ENCODE measurements at regions not wholly inside any gene's neighbourhood (a gene's known extent, or its start where the extent isn't known, plus 50 kb on each side); places are given as distances from the start of the nearest gene placed in this dataset.
"Not testable (repeated sequence)": the region's sequence is repeated elsewhere in the genome, so short reads cannot be mapped to it uniquely, and the experiment has no call there.

DNA sequence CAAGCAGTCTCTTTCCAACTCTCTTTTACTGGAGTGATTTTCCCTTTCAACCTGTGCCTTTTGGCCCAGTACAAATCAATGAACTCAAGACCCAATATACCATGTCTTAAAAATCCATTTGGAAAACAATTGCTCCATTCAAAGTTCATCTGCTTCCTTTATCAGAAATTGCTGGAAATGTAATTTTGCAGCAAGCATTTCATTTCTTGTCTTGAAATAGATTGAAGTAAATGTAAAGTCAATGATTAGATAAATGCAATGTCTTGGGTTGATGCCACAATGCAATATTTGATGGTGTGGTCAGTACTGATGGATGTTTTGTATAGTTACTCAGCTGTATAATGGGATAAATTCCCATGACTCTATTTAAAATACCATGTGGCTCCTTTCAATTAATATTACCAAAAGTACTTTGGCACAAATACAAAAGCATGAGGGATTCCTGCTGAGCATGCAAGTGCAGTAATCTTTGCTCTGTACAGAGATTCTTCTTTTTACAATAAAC lies 707.7 kb upstream of the NOVA1 start:
- Histone ChIP-seq H3K36me3 (ENCODE audit: control insufficient read depth, insufficient read depth, low read length) (no peaks in the 10 kb centered on the region), H3K27me3 (ENCODE audit: control insufficient read depth, insufficient read depth, low read length) (no peaks in the 10 kb centered on the region), H3K9me3 (ENCODE audit: control insufficient read depth, insufficient read depth, low read length) (no peaks in the 10 kb centered on the region), H3K4me3 (ENCODE audit: low read depth, low read length) (no peak overlapping the region), H3K9ac (ENCODE audit: low read depth, low read length) (no peak overlapping the region), H3K4me1 (ENCODE audit: control insufficient read depth, insufficient read depth, low read length) (peaks cover 6% of the 10 kb centered on the region)

DNA sequence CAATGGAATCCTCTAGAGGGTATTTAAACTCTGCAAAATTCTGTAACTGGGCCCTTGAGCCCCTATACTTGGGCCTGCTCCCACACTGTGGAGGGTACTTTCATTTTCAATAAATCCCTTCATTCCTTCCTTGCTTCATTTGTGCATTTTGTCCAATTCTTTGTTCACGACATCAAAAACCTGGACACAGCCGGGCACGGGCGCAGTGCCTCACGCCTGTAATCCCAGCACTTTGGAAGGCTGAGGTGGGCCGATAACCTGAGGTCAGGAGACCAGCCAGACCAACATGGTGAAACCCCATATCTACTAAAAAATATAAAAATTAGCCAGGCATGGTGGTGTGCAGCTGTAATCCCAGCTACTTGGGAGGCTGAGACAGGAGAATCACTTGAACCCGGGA lies 714.9 kb upstream of the NOVA1 start:
- not testable (repeated sequence) for H3K27me3 ChIP-seq (ENCODE audit: control insufficient read depth, insufficient read depth, low read length); H3K9me3 ChIP-seq (ENCODE audit: control insufficient read depth, insufficient read depth, low read length); H3K36me3 ChIP-seq (ENCODE audit: control insufficient read depth, insufficient read depth, low read length); H3K4me1 ChIP-seq (ENCODE audit: control insufficient read depth, insufficient read depth, low read length); H3K4me3 ChIP-seq (ENCODE audit: low read depth, low read length); H3K9ac ChIP-seq (ENCODE audit: low read depth, low read length)

DNA sequence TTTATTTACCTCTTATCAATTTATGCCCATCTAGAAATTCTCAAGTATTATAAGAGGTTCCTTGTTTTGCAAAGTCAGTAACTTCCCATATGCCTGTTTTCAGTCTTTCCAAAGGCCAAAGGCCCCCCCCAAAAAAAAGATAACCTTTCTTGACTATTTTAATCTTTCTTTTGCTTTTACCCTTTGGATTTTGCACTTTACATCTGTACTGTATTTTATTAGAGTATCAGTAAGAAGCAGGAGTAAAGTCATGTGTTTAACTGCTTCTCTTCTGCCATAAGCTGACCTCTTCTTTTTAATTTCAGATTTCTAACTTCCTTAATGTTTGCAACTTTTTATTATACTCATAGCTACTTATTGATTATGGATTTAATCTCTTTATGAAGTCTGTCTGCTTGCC lies 716.4 kb upstream of the NOVA1 start:
- Histone ChIP-seq H3K9me3 (ENCODE audit: control insufficient read depth, insufficient read depth, low read length) (peaks cover 5% of the 10 kb centered on the region), H3K36me3 (ENCODE audit: control insufficient read depth, insufficient read depth, low read length) (no peaks in the 10 kb centered on the region), H3K27me3 (ENCODE audit: control insufficient read depth, insufficient read depth, low read length) (no peaks in the 10 kb centered on the region), H3K4me1 (ENCODE audit: control insufficient read depth, insufficient read depth, low read length) (no peaks in the 10 kb centered on the region), H3K4me3 (ENCODE audit: low read depth, low read length) (no peak overlapping the region), H3K9ac (ENCODE audit: low read depth, low read length) (no peak overlapping the region)

DNA sequence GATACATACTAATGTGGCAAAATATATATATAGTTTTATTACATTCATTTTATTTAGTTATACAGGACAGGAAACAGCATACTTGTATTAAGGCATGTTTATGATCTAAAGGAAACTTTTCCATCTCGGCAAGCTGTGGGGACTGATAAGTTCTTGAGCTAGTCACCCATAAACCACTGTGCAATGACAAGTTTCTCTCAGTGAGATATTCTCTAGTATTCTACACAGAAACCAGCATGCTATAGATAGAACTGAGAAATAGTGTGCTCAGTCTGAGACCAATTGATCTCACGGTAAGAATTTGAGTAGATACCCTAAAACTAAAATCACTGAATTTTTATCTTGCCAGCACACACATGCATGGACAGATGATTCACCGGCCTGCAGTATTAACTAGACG lies 717.6 kb upstream of the NOVA1 start:
- H3K27me3 ChIP-seq (ENCODE audit: control insufficient read depth, insufficient read depth, low read length) = no peaks in the 10 kb centered on the region
- H3K9me3 ChIP-seq (ENCODE audit: control insufficient read depth, insufficient read depth, low read length) = peaks cover 5% of the 10 kb centered on the region
- H3K9ac ChIP-seq (ENCODE audit: low read depth, low read length) = no peak overlapping the region
- H3K4me3 ChIP-seq (ENCODE audit: low read depth, low read length) = no peak overlapping the region
- no peaks in the 10 kb centered on the region for H3K4me1 ChIP-seq (ENCODE audit: control insufficient read depth, insufficient read depth, low read length)
- no peaks in the 10 kb centered on the region for H3K36me3 ChIP-seq (ENCODE audit: control insufficient read depth, insufficient read depth, low read length)

DNA sequence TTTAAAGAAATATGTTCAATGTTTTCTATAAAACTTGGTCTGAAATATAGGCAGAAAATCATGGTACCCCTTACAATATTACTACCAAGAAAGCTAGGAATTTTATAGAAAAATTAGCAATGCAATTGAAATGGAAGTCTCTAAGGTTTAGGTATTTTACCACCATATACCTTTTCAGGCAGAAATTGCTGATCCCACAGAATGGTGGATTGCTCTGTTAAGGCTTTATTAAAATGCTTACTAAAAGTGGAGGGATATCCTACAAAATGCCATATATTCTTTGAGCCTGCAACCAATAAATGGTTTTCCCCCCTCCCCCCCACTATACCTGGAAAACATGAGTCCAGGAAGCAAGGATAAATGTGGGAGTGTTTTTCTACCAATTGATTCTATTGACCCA lies 718.1 kb upstream of the NOVA1 start:
- no peak overlapping the region for H3K4me3 ChIP-seq (ENCODE audit: low read depth, low read length)
- H3K27me3 ChIP-seq (ENCODE audit: control insufficient read depth, insufficient read depth, low read length) = no peaks in the 10 kb centered on the region
- H3K9ac ChIP-seq (ENCODE audit: low read depth, low read length) = no peak overlapping the region
- peaks cover 5% of the 10 kb centered on the region for H3K9me3 ChIP-seq (ENCODE audit: control insufficient read depth, insufficient read depth, low read length)
- H3K36me3 ChIP-seq (ENCODE audit: control insufficient read depth, insufficient read depth, low read length) = no peaks in the 10 kb centered on the region
- no peaks in the 10 kb centered on the region for H3K4me1 ChIP-seq (ENCODE audit: control insufficient read depth, insufficient read depth, low read length)

DNA sequence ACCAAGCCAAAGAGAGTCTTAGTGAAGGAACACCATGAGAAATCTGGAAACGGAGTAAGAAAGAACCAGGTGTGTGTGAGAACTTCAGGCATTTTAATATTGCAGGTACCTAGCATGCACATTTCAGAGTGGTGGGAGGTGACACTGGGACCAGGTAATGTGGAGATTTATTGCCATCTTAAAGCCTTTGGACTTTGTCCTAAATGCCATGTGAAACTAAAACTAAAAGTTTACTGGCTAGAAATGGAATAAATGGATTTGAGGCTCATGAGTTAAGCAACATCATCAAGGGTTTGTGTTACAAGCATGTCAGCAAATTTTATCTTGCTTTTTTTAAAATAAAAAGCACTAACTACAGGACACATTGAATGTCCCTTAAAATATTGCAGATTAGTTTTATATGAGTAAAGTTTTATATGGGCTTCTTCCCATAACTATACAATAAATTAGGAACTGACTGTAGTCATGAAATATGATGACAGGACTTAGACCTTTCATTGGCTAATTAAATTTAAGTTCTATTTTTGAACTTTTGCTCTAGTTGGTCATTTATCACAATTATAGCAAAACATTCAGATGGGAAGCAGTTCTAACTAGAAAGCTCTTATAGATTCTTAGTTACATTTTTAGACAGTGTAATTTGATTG lies 721.1 kb upstream of the NOVA1 start:
- Histone ChIP-seq H3K27me3 (ENCODE audit: control insufficient read depth, insufficient read depth, low read length) (no peaks in the 10 kb centered on the region), H3K4me1 (ENCODE audit: control insufficient read depth, insufficient read depth, low read length) (no peaks in the 10 kb centered on the region), H3K9me3 (ENCODE audit: control insufficient read depth, insufficient read depth, low read length) (no peaks in the 10 kb centered on the region), H3K36me3 (ENCODE audit: control insufficient read depth, insufficient read depth, low read length) (no peaks in the 10 kb centered on the region), H3K9ac (ENCODE audit: low read depth, low read length) (no peak overlapping the region), H3K4me3 (ENCODE audit: low read depth, low read length) (no peak overlapping the region)

DNA sequence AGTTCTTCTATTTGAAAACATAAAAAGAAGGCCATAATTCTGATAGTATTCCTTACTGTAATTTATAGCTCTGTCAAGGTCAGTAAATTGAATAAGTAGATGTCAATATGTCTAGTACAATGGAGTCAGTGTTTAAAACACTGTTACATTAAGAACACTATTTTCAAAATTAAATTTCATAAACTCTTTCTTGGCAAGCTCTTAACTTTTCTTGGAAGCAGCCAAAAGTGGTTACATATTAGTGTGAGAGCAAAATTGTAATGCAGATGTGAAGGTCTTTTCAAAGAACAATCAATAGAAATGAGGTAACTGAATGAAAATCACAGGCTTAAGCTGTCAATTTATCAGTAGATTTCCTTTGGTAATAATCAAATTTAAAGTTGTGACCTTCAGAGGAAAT lies 722.4 kb upstream of the NOVA1 start:
- Histone ChIP-seq H3K36me3 (ENCODE audit: control insufficient read depth, insufficient read depth, low read length) (no peaks in the 10 kb centered on the region), H3K27me3 (ENCODE audit: control insufficient read depth, insufficient read depth, low read length) (no peaks in the 10 kb centered on the region), H3K4me1 (ENCODE audit: control insufficient read depth, insufficient read depth, low read length) (no peaks in the 10 kb centered on the region), H3K9ac (ENCODE audit: low read depth, low read length) (no peak overlapping the region), H3K4me3 (ENCODE audit: low read depth, low read length) (no peak overlapping the region), H3K9me3 (ENCODE audit: control insufficient read depth, insufficient read depth, low read length) (no peaks in the 10 kb centered on the region)

DNA sequence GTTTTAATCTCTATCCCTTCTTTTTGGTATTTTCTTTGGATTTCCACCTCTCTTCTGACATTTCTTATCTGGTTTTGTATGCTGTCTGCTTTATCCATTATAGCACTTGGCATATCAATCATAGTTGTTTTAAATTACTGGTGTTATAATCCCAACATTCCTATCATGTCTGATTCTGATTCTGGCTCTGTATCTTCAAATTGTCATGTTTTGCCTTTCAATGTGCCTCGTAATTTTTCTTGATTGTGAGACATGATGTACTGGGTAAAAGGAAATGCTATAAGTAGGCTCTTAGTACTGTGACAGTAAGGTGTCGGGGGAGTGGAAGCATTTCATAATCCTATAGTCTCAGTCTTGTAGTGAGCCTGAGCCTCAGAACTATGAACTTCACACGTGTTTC lies 729.3 kb upstream of the NOVA1 start:
- no peak overlapping the region for H3K4me3 ChIP-seq (ENCODE audit: low read depth, low read length)
- H3K36me3 ChIP-seq (ENCODE audit: control insufficient read depth, insufficient read depth, low read length) = no peaks in the 10 kb centered on the region
- no peaks in the 10 kb centered on the region for H3K4me1 ChIP-seq (ENCODE audit: control insufficient read depth, insufficient read depth, low read length)
- H3K9ac ChIP-seq (ENCODE audit: low read depth, low read length) = no peak overlapping the region
- H3K27me3 ChIP-seq (ENCODE audit: control insufficient read depth, insufficient read depth, low read length) = no peaks in the 10 kb centered on the region
- no peaks in the 10 kb centered on the region for H3K9me3 ChIP-seq (ENCODE audit: control insufficient read depth, insufficient read depth, low read length)

DNA sequence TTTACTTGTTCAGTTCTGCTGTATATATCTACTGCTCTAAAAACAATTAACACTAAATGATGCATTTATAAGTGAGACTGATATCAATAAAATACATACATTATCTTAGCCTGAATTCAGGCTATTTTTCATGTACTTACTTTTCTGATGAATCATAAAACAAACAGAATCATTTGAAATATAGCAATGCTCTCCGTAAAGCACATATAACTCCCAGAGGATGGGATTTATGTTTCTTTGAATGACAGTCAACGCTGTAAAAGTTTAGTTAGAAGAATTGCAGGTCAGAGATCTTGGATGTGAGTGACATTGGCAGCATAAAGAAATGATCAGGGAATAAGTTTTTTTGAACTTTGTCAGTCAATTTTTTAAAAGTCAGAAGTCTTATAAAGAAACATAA lies 740.2 kb upstream of the NOVA1 start:
- H3K36me3 ChIP-seq (ENCODE audit: control insufficient read depth, insufficient read depth, low read length) = no peaks in the 10 kb centered on the region
- no peak overlapping the region for H3K4me3 ChIP-seq (ENCODE audit: low read depth, low read length)
- H3K9ac ChIP-seq (ENCODE audit: low read depth, low read length) = no peak overlapping the region
- no peaks in the 10 kb centered on the region for H3K9me3 ChIP-seq (ENCODE audit: control insufficient read depth, insufficient read depth, low read length)
- H3K4me1 ChIP-seq (ENCODE audit: control insufficient read depth, insufficient read depth, low read length) = no peaks in the 10 kb centered on the region
- no peaks in the 10 kb centered on the region for H3K27me3 ChIP-seq (ENCODE audit: control insufficient read depth, insufficient read depth, low read length)

DNA sequence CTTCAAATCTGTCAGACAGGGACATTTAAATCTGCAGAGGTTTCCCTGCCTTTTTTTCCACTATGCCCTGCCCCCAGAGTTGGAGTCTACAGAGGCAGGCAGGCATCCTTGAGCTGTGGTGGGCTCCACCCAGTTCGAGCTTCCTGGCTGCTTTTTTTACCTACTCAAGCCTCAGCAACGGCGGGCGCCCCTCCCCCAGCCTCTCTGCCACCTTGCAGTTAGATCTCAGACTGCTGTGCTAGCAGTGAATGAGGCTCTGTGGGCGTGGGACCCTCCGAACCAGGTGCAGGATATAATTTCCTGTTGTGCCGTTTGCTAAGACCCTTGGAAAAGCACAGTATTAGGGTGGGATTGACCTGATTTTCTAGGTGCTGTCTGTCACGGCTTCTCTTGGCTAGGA lies 765.2 kb upstream of the NOVA1 start:
- H3K4me1 ChIP-seq (ENCODE audit: control insufficient read depth, insufficient read depth, low read length); H3K9ac ChIP-seq (ENCODE audit: low read depth, low read length); H3K4me3 ChIP-seq (ENCODE audit: low read depth, low read length); H3K27me3 ChIP-seq (ENCODE audit: control insufficient read depth, insufficient read depth, low read length); H3K9me3 ChIP-seq (ENCODE audit: control insufficient read depth, insufficient read depth, low read length); H3K36me3 ChIP-seq (ENCODE audit: control insufficient read depth, insufficient read depth, low read length): not testable (repeated sequence)

DNA sequence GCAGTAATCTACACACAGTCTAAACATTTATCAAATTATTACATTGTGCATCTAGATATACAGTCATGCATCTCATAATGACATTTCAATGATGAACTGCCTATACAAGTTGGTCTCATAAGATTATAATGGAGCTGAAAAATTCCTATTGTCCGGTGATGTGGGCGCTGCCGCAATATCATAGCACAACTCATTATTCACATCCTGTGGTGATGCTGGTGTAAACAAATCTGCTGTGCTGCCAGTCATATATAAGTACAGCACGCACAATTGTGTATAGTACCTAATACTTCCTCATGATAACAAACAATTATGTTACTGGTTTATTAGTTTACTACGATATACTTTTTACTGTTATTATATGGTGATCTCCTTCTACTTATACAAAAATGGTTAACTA lies 768.8 kb upstream of the NOVA1 start:
- Histone ChIP-seq H3K9me3 (ENCODE audit: control insufficient read depth, insufficient read depth, low read length) (no peaks in the 10 kb centered on the region), H3K36me3 (ENCODE audit: control insufficient read depth, insufficient read depth, low read length) (no peaks in the 10 kb centered on the region), H3K9ac (ENCODE audit: low read depth, low read length) (no peak overlapping the region), H3K27me3 (ENCODE audit: control insufficient read depth, insufficient read depth, low read length) (no peaks in the 10 kb centered on the region), H3K4me3 (ENCODE audit: low read depth, low read length) (no peak overlapping the region), H3K4me1 (ENCODE audit: control insufficient read depth, insufficient read depth, low read length) (no peaks in the 10 kb centered on the region)

DNA sequence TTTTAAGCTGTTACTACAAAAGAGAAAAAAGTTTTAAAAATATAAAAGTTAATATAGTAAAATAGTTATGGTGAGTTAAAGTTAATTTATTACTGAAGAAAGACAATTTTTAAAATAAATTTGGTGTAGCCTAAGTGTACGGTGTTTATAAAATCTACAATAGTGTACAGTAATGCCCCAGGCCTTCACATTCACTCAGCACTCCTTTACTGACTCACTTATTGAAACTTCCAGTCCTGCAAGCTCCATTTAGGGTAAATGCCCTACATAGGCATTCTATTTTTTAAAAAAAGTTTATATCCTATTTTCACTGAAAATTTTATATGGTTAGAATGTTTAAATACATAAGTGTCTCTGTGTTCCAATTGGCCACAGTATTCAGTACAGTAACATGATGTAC lies 769.5 kb upstream of the NOVA1 start:
- H3K36me3 ChIP-seq (ENCODE audit: control insufficient read depth, insufficient read depth, low read length) = no peaks in the 10 kb centered on the region
- H3K4me3 ChIP-seq (ENCODE audit: low read depth, low read length) = no peak overlapping the region
- H3K9me3 ChIP-seq (ENCODE audit: control insufficient read depth, insufficient read depth, low read length) = no peaks in the 10 kb centered on the region
- no peaks in the 10 kb centered on the region for H3K4me1 ChIP-seq (ENCODE audit: control insufficient read depth, insufficient read depth, low read length)
- no peaks in the 10 kb centered on the region for H3K27me3 ChIP-seq (ENCODE audit: control insufficient read depth, insufficient read depth, low read length)
- H3K9ac ChIP-seq (ENCODE audit: low read depth, low read length) = no peak overlapping the region
